ENCODE measurements at regions not wholly inside any gene's neighbourhood (a gene's known extent, or its start where the extent isn't known, plus 50 kb on each side); places are given as distances from the start of the nearest gene placed in this dataset.
A peak's percentile ranks its signal among the peaks of the same experiment; 100 is the strongest.
"Not testable (repeated sequence)": the region's sequence is repeated elsewhere in the genome, so short reads cannot be mapped to it uniquely, and the experiment has no call there.

DNA sequence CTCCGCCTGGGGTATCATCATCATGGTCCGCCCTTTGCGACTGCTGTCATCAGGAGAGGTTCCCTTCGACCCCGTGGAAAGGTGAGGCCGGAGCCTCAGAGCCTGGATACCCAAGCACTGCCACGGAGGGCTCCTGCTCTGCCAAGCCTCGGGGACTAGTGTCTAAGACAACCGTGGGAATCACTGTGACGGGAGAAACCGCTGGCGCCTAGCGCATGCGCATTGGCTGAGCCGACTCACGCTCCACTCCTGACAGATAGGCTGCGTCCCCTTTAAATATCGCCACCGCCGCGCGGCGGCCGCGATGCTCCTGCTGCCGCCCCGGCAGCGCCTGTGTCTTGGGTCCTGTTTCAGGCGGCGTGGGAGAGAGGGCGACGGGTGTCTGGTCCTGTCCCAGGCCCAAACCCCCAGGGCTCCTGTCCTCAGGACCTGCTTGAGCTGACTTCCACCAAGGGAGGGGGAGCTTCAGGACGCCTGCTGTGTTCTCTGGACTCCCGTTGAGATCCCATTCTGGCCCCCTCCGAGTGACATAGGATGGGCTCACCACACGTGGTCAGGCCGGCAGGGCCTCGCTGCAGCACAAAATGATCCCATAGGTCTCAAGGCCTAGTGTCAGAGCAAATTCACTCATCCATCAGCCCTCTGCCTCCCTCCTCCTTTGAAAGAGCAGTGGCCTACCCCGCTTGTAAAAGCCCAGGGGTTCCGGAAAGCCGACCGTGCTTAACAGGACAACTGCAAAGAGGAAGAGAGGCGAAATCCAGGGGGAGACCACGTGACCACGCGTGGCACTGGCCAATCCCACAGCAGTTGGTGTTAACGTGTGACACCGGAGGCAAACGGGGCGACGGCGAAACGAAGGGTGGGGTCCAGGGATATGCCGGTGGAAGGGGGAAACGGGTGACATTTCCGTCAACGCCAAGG is 707.2 kb upstream of the TPTE start:
- H3K27me3 ChIP-seq (ENCODE audit: control insufficient read depth in 2 of 2, insufficient read depth in 2 of 2, low read length in 2 of 2); CTCF ChIA-PET (ENCODE audit: low intra/inter-chr PET ratio); H3K4me1 ChIP-seq (replicated peaks in 1 of 2; ENCODE audit: control insufficient read depth in 2 of 2, insufficient read depth in 2 of 2, low read length in 2 of 2); H3K36me3 ChIP-seq (ENCODE audit: control insufficient read depth, insufficient read depth, low read length); H3K4me3 ChIP-seq; H3K9ac ChIP-seq (ENCODE audit: insufficient read depth in 1 of 2, low read depth in 2 of 2, low read length in 2 of 2); BruUV-seq (replicated peaks); POLR2A ChIA-PET; DNase-seq (ENCODE audit: extremely low read depth in 1 of 4, low spot score in 3 of 4); H3K9me3 ChIP-seq (replicated peaks; ENCODE audit: control insufficient read depth, insufficient read depth, low read depth, low read length); ATAC-seq; H3K27ac ChIP-seq (ENCODE audit: extremely low read depth, low read depth, low read length); H3K79me2 ChIP-seq (ENCODE audit: control insufficient read depth, insufficient read depth, low read length); FAIRE-seq; H3K4me2 ChIP-seq (ENCODE audit: insufficient read depth, low read length); intact Hi-C loops (cut with micrococcal nuclease); H4K20me1 ChIP-seq (replicated peaks; ENCODE audit: control insufficient read depth, insufficient read depth, low read length); H2AFZ ChIP-seq (ENCODE audit: low read depth, low read length); H3K9me1 ChIP-seq (ENCODE audit: control insufficient read depth, insufficient read depth, low read length): not testable (repeated sequence)
- in situ Hi-C loops (cut with MboI), result loop anchor here (25.0 kb wide), 1 partner anchor 773 kb away; no protein-coding TSS in a partner anchor
- WGBS (ENCODE audit: insufficient coverage, low coverage, missing lambda C conversion rate), result 47% methylated on average over 12 of the region's 57 CpGs
- TF ChIP-seq NRF1 (conservative IDR thresholded peaks at IDR 0.05 in 1 of 2, IDR thresholded peaks at IDR 0.05 in 1 of 2), result peak; percentile 68 to 73

DNA sequence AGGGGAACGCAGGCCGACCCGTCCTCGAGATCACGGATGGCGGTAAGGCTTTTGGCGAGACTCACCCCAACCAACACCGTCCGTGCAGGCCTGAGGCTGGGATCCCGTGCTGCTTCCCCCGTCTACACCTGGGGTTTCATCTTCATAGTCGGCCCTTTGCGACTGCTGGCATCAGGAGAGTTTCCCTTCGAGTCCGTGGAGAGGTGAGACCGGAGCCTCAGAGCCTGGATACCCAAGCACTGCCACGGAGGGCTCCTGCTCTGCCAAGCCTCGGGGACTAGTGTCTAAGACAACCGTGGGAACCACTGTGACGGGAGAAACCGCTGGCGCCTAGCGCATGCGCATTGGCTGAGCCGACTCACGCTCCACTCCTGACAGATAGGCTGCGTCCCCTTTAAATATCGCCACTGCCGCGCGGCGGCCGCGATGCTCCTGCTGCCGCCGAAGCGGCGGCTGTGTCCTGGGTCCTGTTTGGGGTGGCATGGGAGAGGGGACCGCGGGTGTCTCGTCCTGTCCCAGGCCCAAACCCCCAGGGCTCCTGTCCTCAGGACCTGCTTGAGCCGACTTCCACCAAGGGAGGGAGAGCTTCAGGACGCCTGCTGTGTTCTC is 706.1 kb upstream of the TPTE start:
- ATAC-seq; POLR2A ChIA-PET; FAIRE-seq; CTCF ChIA-PET (ENCODE audit: low intra/inter-chr PET ratio); H3K79me2 ChIP-seq (ENCODE audit: control insufficient read depth, insufficient read depth, low read length); H3K4me1 ChIP-seq (replicated peaks in 1 of 2; ENCODE audit: control insufficient read depth in 2 of 2, insufficient read depth in 2 of 2, low read length in 2 of 2); H3K9me3 ChIP-seq (replicated peaks; ENCODE audit: control insufficient read depth, insufficient read depth, low read depth, low read length); H3K27me3 ChIP-seq (ENCODE audit: control insufficient read depth in 2 of 2, insufficient read depth in 2 of 2, low read length in 2 of 2); intact Hi-C loops (cut with micrococcal nuclease); H2AFZ ChIP-seq (ENCODE audit: low read depth, low read length); BruUV-seq (replicated peaks); H3K36me3 ChIP-seq (ENCODE audit: control insufficient read depth, insufficient read depth, low read length); DNase-seq (ENCODE audit: extremely low read depth in 1 of 4, low spot score in 3 of 4); H3K9ac ChIP-seq (ENCODE audit: insufficient read depth in 1 of 2, low read depth in 2 of 2, low read length in 2 of 2); H4K20me1 ChIP-seq (replicated peaks; ENCODE audit: control insufficient read depth, insufficient read depth, low read length); H3K27ac ChIP-seq (ENCODE audit: extremely low read depth, low read depth, low read length); H3K9me1 ChIP-seq (ENCODE audit: control insufficient read depth, insufficient read depth, low read length); H3K4me2 ChIP-seq (ENCODE audit: insufficient read depth, low read length); H3K4me3 ChIP-seq: not testable (repeated sequence)
- 84% methylated on average over 18 of the region's 43 CpGs for WGBS (ENCODE audit: insufficient coverage, low coverage, missing lambda C conversion rate)
- in situ Hi-C loops (cut with MboI), result loop anchor here (25.0 kb wide), 1 partner anchor 772 kb away; no protein-coding TSS in a partner anchor
